Activated CD8-positive, alpha-beta memory T cell treated with anti-CD3 and anti-CD28 coated beads, Interleukin-2, amount 50 U/mL, for 48 hours (primary cell): ENCODE measurements at regions not wholly inside any gene's neighbourhood (a gene's known extent, or its start where the extent isn't known, plus 50 kb on each side); places are given as distances from the start of the nearest gene placed in this dataset.
"Not testable (repeated sequence)": the region's sequence is repeated elsewhere in the genome, so short reads cannot be mapped to it uniquely, and the experiment has no call there.

Experiments used
- DNase-seq: peaks from one replicate; pipeline ENCODE4 v3.0.0-alpha.2; 2020

- no peak for DNase-seq
These were observed 107.4 kb upstream of the HES1 start for GRCh38 chr3:194028434-194029004.

- DNase-seq, result no peak
These were observed 106.1 kb upstream of the HES1 start for GRCh38 chr3:194029846-194030245.

DNA sequence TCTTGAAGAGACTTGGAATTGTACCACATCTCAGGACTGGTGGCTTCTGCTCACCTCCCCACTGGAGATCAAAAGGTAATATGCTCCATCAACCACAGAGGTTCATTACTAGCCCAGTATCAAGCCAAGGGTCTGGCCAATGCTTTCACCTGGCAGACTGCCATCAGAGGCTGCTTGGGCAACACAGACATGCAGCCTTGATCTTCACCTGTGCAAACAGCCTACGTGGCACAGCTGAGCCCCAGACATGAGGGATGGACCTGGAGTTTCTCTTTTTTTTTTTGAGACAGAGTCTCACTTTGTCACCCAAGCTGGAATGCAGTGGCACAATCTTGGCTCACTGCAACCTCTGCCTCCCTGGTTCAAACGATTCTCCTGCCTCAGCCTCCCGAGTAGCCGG, 105.6 kb upstream of the HES1 start:
- no peak for DNase-seq

- DNase-seq, result no peak
These were observed 104.6 kb upstream of the HES1 start for GRCh38 chr3:194031349-194031748.

DNA sequence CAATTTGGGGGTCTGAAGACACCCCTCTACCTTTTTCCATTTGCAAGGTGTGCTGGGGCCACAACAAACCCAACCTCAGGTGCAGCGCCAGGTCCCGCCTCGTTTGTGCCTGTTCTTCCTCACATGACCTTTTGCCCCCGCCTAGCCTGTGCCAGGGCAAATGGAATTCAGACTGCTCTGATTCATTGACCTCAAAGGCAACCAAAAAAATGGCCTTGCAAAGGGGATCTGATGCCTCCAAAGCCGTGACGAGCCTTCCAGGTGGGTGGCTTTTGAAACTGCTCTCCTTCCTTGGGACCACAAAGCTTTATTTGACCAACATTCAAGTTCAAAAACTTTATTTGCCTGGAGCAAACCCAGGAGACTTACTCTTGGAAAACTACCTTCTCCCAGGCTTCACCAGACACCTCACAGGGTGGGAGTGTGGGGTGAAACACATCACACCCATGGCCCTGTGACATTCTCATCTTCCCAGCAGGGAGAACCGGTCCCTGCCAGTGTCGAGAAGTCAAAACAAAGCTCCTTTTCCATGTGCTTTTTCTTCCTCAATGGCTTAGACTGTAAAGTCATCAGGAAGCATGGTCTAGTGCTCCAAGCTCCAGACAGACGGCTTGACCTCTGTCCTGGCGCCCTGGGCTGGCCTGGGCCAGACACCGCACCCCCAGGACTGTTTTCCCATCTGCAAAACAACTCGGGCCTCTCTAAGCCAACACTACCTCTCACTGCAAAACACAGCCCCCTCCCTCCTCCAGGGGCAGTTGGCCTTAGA, 103.9 kb upstream of the HES1 start:
- no peak for DNase-seq

GRCh38 chr3:194032828-194033435, 103.0 kb upstream of the HES1 start:
- no peak for DNase-seq

DNA sequence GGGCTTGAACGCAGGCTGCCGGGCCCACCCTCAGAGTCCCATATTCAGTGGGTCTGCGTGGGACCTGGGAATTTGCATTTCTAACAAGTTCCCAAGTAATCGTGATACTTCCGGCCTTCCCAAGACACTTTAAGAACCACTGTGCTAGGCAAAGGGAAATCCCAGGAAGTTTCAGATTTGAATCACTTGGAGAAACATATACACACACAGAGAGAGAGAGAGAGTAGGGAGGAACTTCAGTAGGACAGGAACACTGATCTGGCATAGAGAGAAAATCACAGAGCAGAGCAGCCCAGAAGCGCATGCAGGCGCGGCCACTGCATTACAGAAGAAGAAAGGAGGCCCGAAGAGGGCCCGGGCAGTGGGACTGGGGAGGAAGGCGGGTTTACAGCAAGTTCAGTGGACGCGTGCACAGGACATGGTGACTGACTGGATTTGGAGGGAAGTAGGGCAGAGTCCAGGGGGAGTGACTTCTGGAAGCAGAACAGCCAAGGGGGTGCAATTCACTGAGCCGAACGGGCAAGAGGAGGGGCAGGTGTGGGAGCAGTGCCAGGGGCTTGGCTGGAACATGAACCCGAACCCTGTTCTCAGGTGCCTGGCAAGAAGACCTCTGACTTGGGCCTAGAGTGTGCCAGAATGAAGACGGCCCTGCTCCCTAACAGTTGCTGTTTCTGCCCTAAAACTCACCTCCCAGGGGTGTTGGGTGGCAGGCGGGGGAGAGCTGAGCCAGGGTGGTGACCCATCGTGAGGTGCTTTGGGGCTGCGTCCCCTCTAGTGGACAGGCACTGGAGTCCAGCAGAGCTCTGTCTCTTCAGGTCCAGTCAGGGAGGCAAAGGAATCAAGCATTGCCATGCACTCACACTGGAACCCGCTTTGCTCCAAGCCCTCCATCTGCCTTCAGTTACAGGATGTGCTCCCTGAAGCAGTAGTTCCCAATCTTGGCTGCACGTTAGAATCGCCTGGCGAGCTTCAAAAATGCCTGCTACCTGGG, 101.3 kb upstream of the HES1 start:
- no peak for DNase-seq

GRCh38 chr3:194035406-194036138, 100.4 kb upstream of the HES1 start:
- DNase-seq, result no peak

DNA sequence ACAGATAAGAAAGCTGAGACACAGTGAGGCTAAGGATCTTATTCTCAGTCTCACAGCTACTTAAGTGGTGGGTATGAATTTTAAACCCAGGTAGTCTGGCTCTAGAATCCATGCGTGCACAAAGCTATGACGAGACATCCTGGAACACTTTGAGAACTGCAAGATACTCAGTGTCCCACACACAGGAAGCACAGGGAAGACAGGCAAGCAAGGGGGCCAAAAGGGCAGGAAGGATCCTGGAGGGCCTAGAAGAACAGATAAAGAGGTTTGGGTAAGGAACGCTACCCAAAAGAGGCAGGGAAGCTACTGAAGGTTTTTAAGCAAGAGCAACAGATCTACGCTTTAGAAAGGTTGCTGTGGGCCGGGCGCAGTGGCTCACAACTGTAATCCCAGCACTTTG, 99.1 kb upstream of the HES1 start:
- no peak for DNase-seq

GRCh38 chr3:194038346-194038745, 97.6 kb upstream of the HES1 start:
- not testable (repeated sequence) for DNase-seq

- no peak for DNase-seq
These were observed 97.0 kb upstream of the HES1 start for GRCh38 chr3:194038960-194039359.

- DNase-seq, result no peak
These were observed 95.3 kb upstream of the HES1 start for GRCh38 chr3:194040516-194041273.

GRCh38 chr3:194042927-194043326, 93.0 kb upstream of the HES1 start:
- DNase-seq, result no peak

DNA sequence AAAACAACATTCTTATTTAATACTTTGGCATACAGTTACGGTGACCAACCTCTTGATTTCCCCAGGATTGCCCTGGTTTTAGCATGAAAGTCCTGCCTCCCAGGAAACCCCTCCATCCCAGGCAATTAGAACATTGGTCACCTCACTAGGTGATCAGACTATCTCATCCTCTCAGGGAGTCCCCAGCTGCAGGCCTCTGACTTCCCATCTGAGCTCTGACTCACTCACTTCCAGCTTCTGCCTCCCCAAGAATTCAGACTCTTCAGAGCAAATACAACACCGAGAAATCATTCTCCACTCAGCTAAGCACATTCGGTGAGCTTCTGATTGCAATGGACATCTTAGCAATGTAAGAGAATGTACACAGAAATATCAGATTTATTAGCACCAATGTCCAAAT, 92.4 kb upstream of the HES1 start:
- no peak for DNase-seq

DNA sequence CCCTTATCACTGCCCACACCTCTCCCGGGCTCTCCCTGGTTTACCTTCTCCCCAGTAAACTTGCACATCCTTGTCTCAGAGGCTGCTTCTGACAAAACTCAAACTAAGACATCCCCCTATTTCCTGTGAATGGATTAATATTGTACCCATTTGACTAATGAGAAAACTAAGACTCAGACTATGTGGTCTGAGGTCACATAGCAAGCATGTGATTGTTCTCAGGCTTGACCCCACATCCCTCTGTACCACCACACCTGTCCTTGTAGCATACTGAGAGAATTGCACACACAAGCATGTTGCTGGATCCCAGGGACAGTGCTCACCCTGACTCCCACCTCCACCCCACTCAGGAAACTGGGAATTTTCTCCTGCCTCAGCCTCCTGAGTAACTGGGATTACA, 90.7 kb upstream of the HES1 start:
- DNase-seq, result no peak

DNA sequence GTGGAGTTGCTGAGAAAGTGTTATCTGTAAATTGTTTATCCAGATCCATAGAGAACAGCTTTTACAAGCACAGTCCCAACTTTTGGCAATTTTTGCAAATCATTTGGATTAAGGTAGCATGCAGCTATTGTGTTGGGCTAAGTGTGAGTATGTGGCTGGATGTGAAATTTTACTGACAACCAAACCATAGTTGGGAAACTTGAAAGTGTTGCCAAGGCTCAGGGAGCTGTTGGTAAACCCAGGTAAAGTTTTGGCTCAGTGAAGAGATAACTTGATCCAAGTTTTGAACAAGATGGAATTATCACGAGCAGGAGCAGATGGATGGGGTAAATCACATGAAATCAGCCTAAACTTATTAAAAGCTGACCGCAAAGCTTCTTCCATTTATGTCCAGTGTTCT, 90.0 kb upstream of the HES1 start:
- DNase-seq, result no peak

DNA sequence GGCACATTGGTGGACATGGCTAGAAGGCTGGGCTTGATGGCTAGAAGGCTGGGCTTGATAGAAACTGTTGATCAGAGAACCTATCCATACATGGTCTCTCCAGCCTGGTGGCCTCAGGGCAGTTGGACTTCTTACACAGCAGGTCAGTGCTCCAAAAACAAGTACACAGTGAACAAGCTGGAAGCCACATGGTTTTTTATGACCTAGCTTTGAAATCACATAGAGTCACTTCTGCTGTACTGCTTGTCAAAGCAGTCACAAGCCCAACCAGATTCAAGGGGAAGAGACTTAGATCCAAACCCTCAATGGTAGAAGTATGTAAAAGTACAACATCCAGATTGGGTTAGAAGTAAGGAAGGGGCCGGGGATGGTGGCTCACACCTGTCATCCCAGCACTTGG, 89.4 kb upstream of the HES1 start:
- DNase-seq, result no peak

DNA sequence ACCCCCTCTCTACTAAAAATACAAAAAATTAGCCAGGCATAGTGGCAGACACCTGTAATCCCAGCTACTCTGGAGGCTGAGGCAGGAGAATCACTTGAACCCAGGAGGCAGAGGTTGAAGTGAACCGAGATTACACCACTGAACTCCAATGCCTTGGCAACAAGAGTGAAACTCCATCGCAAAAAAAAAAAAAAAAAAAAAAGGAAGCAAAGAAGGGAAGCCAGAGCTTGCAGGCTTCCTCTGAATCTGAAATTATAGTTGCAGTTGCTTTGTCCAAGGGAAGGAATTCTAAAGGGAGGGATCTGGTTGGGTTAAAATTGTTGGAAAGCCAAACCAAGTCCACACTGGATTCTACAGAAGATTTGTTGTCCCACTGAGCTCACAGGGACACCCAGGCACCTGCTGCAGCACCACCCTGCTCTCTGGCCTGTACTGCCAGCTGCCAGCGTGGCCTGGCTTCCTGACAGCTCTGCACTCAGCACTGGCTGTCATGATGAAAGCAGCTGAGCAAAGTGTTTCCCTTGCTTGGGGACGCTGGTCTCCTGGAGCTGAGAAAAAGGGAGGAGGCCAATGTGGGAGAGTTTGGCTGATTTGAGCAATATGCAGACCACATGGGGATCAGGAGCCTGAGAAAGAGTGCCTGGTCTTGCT, 88.8 kb upstream of the HES1 start:
- no peak for DNase-seq

DNA sequence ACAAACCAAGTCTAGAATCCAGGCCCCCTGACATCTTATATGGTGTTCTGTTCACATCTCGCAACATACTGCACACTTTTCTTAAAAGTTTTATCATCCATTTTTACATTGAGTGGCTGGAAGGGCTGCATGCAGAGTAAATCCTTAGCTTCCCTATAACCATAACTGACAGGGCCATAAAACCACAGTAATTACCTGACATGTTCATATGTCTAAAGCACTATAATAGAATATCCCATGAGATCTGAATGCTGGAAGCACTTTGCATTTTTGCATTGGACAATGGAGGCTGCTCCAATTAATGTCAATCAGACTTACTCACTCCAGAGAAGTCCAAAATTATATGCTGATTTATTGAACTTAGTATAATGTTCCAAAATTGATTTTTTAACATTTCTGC, 86.6 kb upstream of the HES1 start:
- DNase-seq, result no peak

GRCh38 chr3:194050782-194051320, 85.1 kb upstream of the HES1 start:
- DNase-seq, result no peak
